Fibroblast of pulmonary artery (primary cell): ENCODE measurements at regions not wholly inside any gene's neighbourhood (a gene's known extent, or its start where the extent isn't known, plus 50 kb on each side); places are given as distances from the start of the nearest gene placed in this dataset.

Experiments
- DNase-seq: peaks from one replicate; pipeline ENCODE4 v3.0.0-alpha.2; 2010; ENCODE audit warnings: low read depth
- H3K4me3 ChIP-seq: replicated peaks from 2 replicates; pipeline ENCODE4 v1.5.1; 2011; ENCODE audit warnings: low read depth, mild to moderate bottlenecking, control low read depth, low read length, moderate library complexity
- CTCF ChIP-seq: IDR thresholded peaks from 2 replicates; pipeline ENCODE4 v1.5.1; 2011; ENCODE audit warnings: mild to moderate bottlenecking, control low read depth, low read length, inconsistent platforms; ENCODE audit errors: missing control alignments

- H3K4me3 ChIP-seq, result no peak overlapping the region
- no peak for TF ChIP-seq CTCF
- DNase-seq, result no peak
Measured at GRCh38 chr15:26050984-26051383, 187.9 kb upstream of the ATP10A start.

GRCh38 chr15:26049900-26050657, 187.0 kb upstream of the ATP10A start:
- no peak for TF ChIP-seq CTCF
- no peak overlapping the region for H3K4me3 ChIP-seq
- no peak for DNase-seq

- no peak overlapping the region for H3K4me3 ChIP-seq
- DNase-seq, result no peak
- no peak for TF ChIP-seq CTCF
Measured at GRCh38 chr15:26048669-26049068, 185.5 kb upstream of the ATP10A start.

- no peak for DNase-seq
- no peak for TF ChIP-seq CTCF
- H3K4me3 ChIP-seq, result no peak overlapping the region
Measured at GRCh38 chr15:26045516-26045915, 182.4 kb upstream of the ATP10A start.

- DNase-seq, result no peak
- TF ChIP-seq CTCF, result no peak
- no peak overlapping the region for H3K4me3 ChIP-seq
Measured at GRCh38 chr15:26043018-26043417, 179.9 kb upstream of the ATP10A start.

- no peak for TF ChIP-seq CTCF
- H3K4me3 ChIP-seq, result no peak overlapping the region
- DNase-seq, result no peak
Measured at GRCh38 chr15:26038693-26039092, 175.6 kb upstream of the ATP10A start.

- no peak for TF ChIP-seq CTCF
- no peak for DNase-seq
- no peak overlapping the region for H3K4me3 ChIP-seq
Measured at GRCh38 chr15:26037369-26037768, 174.2 kb upstream of the ATP10A start.
